ENCODE measurements at regions not wholly inside any gene's neighbourhood (a gene's known extent, or its start where the extent isn't known, plus 50 kb on each side); places are given as distances from the start of the nearest gene placed in this dataset.

DNA sequence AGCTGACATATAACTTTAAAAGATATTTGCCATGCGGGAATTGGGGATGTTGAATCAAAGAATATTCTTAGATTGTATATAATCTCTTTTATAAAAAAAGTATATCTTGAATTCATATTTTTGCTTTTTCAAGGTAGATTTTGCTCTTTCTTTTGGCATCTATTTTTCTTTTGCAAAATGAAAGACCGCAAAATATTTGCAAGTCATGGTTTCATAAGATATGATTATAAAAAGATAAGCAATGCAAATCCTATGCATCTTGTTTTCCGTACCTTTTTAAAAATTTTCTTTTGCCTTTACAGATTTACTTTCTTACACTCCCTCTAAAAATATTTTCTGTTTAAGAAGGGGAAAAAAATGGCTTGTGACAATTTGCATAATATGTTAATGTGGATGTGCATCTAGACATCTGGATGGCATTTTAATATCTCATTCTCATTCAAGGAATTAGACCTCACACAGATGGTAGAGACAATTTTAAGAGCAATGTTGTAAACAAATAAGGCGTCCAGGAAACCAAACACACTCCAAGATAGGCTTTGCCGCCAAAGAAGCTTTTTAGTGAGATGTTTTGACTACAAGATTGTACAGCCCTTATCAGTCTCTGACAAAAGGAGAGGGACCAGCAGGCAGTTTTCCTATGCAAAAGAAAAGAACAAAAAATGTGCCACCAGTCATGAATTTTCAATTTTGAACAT, 371.1 kb downstream of the CHL1 start:
- TF ChIP-seq, protein P1, sequence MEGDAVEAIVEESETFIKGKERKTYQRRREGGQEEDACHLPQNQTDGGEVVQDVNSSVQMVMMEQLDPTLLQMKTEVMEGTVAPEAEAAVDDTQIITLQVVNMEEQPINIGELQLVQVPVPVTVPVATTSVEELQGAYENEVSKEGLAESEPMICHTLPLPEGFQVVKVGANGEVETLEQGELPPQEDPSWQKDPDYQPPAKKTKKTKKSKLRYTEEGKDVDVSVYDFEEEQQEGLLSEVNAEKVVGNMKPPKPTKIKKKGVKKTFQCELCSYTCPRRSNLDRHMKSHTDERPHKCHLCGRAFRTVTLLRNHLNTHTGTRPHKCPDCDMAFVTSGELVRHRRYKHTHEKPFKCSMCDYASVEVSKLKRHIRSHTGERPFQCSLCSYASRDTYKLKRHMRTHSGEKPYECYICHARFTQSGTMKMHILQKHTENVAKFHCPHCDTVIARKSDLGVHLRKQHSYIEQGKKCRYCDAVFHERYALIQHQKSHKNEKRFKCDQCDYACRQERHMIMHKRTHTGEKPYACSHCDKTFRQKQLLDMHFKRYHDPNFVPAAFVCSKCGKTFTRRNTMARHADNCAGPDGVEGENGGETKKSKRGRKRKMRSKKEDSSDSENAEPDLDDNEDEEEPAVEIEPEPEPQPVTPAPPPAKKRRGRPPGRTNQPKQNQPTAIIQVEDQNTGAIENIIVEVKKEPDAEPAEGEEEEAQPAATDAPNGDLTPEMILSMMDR (IDR thresholded peaks at IDR 0.05): no peak
- TF ChIP-seq, protein P2, sequence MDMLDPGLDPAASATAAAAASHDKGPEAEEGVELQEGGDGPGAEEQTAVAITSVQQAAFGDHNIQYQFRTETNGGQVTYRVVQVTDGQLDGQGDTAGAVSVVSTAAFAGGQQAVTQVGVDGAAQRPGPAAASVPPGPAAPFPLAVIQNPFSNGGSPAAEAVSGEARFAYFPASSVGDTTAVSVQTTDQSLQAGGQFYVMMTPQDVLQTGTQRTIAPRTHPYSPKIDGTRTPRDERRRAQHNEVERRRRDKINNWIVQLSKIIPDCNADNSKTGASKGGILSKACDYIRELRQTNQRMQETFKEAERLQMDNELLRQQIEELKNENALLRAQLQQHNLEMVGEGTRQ (CRISPR knock-in tag; IDR thresholded peaks at IDR 0.05): no peak
- TF ChIP-seq TEAD4 (CRISPR knock-in tag; IDR thresholded peaks at IDR 0.05) (no peak), ZNF423 (CRISPR knock-in tag; IDR thresholded peaks at IDR 0.05) (no peak), NR2C2 (CRISPR knock-in tag; IDR thresholded peaks at IDR 0.05) (no peak), JAZF1 (CRISPR knock-in tag; IDR thresholded peaks at IDR 0.05) (no peak), CREB1 (CRISPR knock-in tag; IDR thresholded peaks at IDR 0.05) (no peak)
- TF ChIP-seq, protein P3, sequence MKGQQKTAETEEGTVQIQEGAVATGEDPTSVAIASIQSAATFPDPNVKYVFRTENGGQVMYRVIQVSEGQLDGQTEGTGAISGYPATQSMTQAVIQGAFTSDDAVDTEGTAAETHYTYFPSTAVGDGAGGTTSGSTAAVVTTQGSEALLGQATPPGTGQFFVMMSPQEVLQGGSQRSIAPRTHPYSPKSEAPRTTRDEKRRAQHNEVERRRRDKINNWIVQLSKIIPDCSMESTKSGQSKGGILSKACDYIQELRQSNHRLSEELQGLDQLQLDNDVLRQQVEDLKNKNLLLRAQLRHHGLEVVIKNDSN (CRISPR knock-in tag; IDR thresholded peaks at IDR 0.05): no peak
- TF ChIP-seq, protein P4, sequence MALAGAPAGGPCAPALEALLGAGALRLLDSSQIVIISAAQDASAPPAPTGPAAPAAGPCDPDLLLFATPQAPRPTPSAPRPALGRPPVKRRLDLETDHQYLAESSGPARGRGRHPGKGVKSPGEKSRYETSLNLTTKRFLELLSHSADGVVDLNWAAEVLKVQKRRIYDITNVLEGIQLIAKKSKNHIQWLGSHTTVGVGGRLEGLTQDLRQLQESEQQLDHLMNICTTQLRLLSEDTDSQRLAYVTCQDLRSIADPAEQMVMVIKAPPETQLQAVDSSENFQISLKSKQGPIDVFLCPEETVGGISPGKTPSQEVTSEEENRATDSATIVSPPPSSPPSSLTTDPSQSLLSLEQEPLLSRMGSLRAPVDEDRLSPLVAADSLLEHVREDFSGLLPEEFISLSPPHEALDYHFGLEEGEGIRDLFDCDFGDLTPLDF (CRISPR knock-in tag; IDR thresholded peaks at IDR 0.05): no peak

Measured in WTC11 (cell line).